ENCODE measurements at regions not wholly inside any gene's neighbourhood (a gene's known extent, or its start where the extent isn't known, plus 50 kb on each side); places are given as distances from the start of the nearest gene placed in this dataset.

DNA sequence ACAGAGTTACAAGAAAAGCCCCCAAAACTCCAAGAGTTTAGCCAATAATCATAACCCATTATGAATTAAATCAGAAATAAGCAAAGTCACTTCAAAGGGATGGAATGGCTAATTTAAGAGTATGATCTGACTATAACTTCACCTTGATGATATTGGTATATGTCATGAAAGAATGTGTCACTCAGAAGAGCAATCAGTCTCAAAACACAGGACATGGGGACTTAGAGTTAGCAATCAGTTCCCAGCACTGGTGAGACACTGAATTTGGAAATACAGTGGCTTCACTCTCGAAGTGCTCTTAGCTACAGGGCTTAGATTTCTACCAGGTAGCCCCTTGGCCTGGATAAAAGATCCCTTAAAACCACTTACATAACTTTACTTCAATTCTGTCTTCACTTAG, 65.7 kb upstream of the EXOC1L start:
- no peaks in the 10 kb centered on the region for H3K36me3 ChIP-seq (ENCODE audit: control insufficient read depth, insufficient read depth, low read length)
- H3K4me3 ChIP-seq (ENCODE audit: low read depth, low read length) = no peak overlapping the region
- no peaks in the 10 kb centered on the region for H3K27me3 ChIP-seq (ENCODE audit: control insufficient read depth, insufficient read depth, low read length)
- H3K9me3 ChIP-seq (ENCODE audit: control insufficient read depth, insufficient read depth, low read length) = no peaks in the 10 kb centered on the region
- no peak overlapping the region for H3K9ac ChIP-seq (ENCODE audit: low read depth, low read length)
- H3K4me1 ChIP-seq (ENCODE audit: control insufficient read depth, insufficient read depth, low read length) = no peaks in the 10 kb centered on the region
- no peak overlapping the region for H3K27ac ChIP-seq (ENCODE audit: low read depth, low read length)

DNA sequence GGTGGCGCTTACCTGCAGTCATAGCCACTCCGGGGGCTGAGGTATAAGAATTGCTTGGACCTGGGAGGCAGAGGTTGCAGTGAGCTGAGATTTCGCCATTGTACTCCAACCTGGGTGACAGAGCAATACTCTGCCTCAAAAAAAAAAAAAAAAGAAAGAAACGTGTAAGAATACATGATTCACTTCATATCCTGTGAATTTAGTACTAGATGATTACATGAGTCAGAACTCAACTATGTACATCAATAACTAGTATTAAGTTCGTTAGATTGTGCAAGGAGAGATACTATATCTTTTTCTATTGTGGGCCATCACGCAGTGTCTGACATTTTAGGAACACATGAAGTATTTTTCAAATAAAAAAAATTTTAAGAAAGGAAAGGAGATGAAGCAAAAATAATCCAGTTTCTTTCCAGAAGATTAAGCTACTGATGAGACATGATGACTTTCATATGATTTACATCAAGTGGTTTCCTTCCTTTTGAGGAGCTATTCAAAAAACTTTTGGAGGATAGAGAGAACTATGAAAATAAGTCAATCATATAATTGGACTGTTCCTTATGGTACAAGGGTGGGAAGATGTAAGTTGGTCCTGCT, 64.7 kb upstream of the EXOC1L start:
- no peak overlapping the region for H3K4me3 ChIP-seq (ENCODE audit: low read depth, low read length)

DNA sequence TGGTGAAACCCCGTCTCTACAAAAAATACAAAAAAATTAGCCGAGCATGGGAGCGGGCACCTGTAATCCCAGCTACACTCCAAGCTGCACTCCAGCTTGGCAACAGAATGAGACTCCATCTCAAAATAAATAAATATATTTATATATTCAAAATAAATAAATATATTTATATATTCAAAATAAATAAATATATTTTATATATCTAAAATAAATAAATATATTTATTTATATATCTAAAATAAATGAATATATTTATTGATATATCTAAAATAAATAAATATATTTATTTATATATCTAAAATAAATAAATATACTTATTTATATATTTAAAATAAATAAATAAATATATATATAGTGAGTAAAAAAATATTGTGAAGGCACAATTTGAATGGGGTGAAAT, 63.4 kb upstream of the EXOC1L start:
- H3K27ac ChIP-seq (ENCODE audit: low read depth, low read length) = no peak overlapping the region
- no peaks in the 10 kb centered on the region for H3K36me3 ChIP-seq (ENCODE audit: control insufficient read depth, insufficient read depth, low read length)
- H3K9ac ChIP-seq (ENCODE audit: low read depth, low read length) = no peak overlapping the region
- H3K27me3 ChIP-seq (ENCODE audit: control insufficient read depth, insufficient read depth, low read length) = no peaks in the 10 kb centered on the region
- H3K9me3 ChIP-seq (ENCODE audit: control insufficient read depth, insufficient read depth, low read length) = no peaks in the 10 kb centered on the region
- H3K4me3 ChIP-seq (ENCODE audit: low read depth, low read length) = no peak overlapping the region
- no peaks in the 10 kb centered on the region for H3K4me1 ChIP-seq (ENCODE audit: control insufficient read depth, insufficient read depth, low read length)

More for the DNA sequence above, 64.7 kb upstream of the EXOC1L start:
- Histone ChIP-seq H3K9me3 (ENCODE audit: control insufficient read depth, insufficient read depth, low read length) (no peaks in the 10 kb centered on the region), H3K9ac (ENCODE audit: low read depth, low read length) (no peak overlapping the region), H3K27ac (ENCODE audit: low read depth, low read length) (no peak overlapping the region), H3K36me3 (ENCODE audit: control insufficient read depth, insufficient read depth, low read length) (no peaks in the 10 kb centered on the region), H3K4me1 (ENCODE audit: control insufficient read depth, insufficient read depth, low read length) (no peaks in the 10 kb centered on the region), H3K27me3 (ENCODE audit: control insufficient read depth, insufficient read depth, low read length) (no peaks in the 10 kb centered on the region)

DNA sequence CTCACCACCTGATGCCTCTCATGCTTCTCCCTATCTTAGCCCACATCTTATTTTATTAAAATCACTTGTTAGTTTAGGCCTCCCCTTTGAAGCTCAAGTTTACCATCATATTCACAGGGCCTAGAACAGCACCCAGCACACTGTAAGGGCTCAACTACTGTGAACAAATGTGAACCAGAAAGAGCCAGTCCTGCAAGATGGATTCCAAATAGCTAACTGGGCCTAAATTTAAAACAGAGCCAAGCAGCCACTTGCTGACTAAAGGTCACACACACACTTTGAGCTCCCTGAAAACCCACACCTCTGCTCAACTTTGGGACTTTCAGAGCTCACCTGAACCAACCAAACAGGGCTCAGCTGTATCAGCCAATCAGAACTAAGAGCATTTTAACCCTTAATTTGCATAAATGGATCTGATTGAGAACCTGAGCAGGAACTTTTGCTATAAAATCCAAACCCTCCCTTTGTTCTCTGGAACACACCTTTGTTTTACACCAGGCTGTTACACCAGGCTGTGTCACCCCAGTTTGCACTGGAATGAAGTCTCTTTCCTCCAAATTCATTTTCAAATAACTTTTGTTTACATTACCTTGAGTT, 62.1 kb upstream of the EXOC1L start:
- no peak overlapping the region for H3K4me3 ChIP-seq (ENCODE audit: low read depth, low read length)
- no peak overlapping the region for H3K27ac ChIP-seq (ENCODE audit: low read depth, low read length)
- H3K4me1 ChIP-seq (ENCODE audit: control insufficient read depth, insufficient read depth, low read length) = no peaks in the 10 kb centered on the region
- no peaks in the 10 kb centered on the region for H3K9me3 ChIP-seq (ENCODE audit: control insufficient read depth, insufficient read depth, low read length)
- H3K27me3 ChIP-seq (ENCODE audit: control insufficient read depth, insufficient read depth, low read length) = no peaks in the 10 kb centered on the region
- no peaks in the 10 kb centered on the region for H3K36me3 ChIP-seq (ENCODE audit: control insufficient read depth, insufficient read depth, low read length)
- H3K9ac ChIP-seq (ENCODE audit: low read depth, low read length) = no peak overlapping the region

DNA sequence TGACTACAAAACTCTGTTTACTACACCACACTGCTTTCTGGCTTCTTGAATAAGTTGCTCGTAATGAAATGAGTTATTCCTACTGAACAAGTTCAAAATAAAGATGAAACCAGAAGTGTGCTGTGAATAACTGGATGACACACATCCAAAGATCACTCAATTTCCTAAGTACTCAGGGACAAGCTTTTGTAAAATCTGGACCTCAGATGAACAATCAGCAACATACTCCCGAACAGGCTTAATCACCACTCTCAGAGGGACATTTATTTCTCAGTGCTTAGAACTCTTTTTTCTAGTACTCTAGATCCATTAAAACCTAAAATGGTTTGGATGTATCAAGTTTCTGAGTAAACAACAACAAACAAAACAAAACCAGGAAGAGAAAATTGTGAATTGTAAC, 61.5 kb upstream of the EXOC1L start:
- H3K4me3 ChIP-seq (ENCODE audit: low read depth, low read length) = no peak overlapping the region
- H3K36me3 ChIP-seq (ENCODE audit: control insufficient read depth, insufficient read depth, low read length) = no peaks in the 10 kb centered on the region
- no peak overlapping the region for H3K27ac ChIP-seq (ENCODE audit: low read depth, low read length)
- no peaks in the 10 kb centered on the region for H3K9me3 ChIP-seq (ENCODE audit: control insufficient read depth, insufficient read depth, low read length)
- H3K9ac ChIP-seq (ENCODE audit: low read depth, low read length) = no peak overlapping the region
- H3K27me3 ChIP-seq (ENCODE audit: control insufficient read depth, insufficient read depth, low read length) = no peaks in the 10 kb centered on the region
- no peaks in the 10 kb centered on the region for H3K4me1 ChIP-seq (ENCODE audit: control insufficient read depth, insufficient read depth, low read length)

DNA sequence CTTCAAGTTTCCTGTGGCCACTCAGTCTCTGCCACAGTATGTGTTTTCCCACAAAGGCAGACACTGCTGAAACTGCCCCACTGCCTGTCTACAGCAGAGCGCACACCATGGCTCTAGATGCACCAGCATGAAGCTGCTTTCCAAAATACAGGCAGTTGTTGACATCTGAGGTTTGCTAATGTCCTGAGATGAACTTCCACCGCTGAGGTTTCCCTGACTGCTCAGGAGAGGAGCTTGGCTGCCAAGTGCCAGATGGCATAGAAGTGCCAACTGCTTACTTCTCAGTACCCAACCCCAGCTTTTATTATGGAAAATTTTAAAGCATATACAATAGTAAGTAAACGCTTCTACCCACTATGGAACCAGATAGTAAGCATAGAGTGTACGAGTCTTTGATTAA, 61.0 kb upstream of the EXOC1L start:
- Histone ChIP-seq H3K9me3 (ENCODE audit: control insufficient read depth, insufficient read depth, low read length) (no peaks in the 10 kb centered on the region), H3K36me3 (ENCODE audit: control insufficient read depth, insufficient read depth, low read length) (no peaks in the 10 kb centered on the region), H3K4me1 (ENCODE audit: control insufficient read depth, insufficient read depth, low read length) (no peaks in the 10 kb centered on the region), H3K4me3 (ENCODE audit: low read depth, low read length) (no peak overlapping the region), H3K9ac (ENCODE audit: low read depth, low read length) (no peak overlapping the region), H3K27me3 (ENCODE audit: control insufficient read depth, insufficient read depth, low read length) (no peaks in the 10 kb centered on the region), H3K27ac (ENCODE audit: low read depth, low read length) (no peak overlapping the region)

DNA sequence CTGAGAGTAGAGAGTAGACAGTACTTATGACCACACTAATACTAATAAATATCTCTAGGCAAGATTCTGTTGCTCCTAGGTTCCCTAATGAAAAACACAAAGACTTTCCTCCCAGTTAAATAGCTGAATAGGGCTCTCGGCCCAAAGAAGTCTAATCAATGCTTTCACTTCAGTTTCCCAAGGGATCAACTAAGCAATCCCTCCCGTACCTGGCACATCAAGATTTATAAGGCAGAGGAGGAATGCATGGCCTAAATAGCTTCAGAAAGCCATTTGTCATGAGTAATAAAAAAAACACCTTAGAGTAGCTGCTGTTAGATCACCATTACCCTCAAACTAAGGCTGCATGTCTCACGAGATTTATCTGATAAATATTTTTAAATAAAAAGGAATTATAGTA, 56.8 kb upstream of the EXOC1L start:
- H3K27me3 ChIP-seq (ENCODE audit: control insufficient read depth, insufficient read depth, low read length) = no peaks in the 10 kb centered on the region
- no peaks in the 10 kb centered on the region for H3K36me3 ChIP-seq (ENCODE audit: control insufficient read depth, insufficient read depth, low read length)
- H3K9ac ChIP-seq (ENCODE audit: low read depth, low read length) = no peak overlapping the region
- H3K27ac ChIP-seq (ENCODE audit: low read depth, low read length) = no peak overlapping the region
- H3K4me1 ChIP-seq (ENCODE audit: control insufficient read depth, insufficient read depth, low read length) = no peaks in the 10 kb centered on the region
- no peaks in the 10 kb centered on the region for H3K9me3 ChIP-seq (ENCODE audit: control insufficient read depth, insufficient read depth, low read length)
- no peak overlapping the region for H3K4me3 ChIP-seq (ENCODE audit: low read depth, low read length)

DNA sequence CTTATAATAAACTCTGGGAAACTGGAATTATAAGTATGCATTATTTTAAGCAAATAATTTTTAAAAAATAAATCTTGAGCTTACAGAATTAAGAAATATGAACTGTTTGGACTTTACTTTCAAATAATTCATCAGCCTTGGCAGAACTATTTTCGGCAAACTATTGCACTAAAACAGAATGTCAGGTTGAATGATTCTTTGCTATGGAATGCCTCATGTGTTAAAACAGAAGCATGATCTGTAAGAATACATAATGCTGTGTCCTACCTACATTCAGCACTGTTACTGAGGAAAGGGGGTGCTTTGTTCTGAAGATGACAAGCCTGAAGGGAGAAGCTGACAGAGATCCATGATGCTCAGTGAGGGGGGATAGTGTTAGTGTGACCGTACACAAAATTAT, 55.6 kb upstream of the EXOC1L start:
- Histone ChIP-seq H3K4me3 (ENCODE audit: low read depth, low read length) (no peak overlapping the region), H3K9me3 (ENCODE audit: control insufficient read depth, insufficient read depth, low read length) (no peaks in the 10 kb centered on the region), H3K27ac (ENCODE audit: low read depth, low read length) (no peak overlapping the region), H3K36me3 (ENCODE audit: control insufficient read depth, insufficient read depth, low read length) (no peaks in the 10 kb centered on the region), H3K27me3 (ENCODE audit: control insufficient read depth, insufficient read depth, low read length) (no peaks in the 10 kb centered on the region), H3K4me1 (ENCODE audit: control insufficient read depth, insufficient read depth, low read length) (peaks cover 6% of the 10 kb centered on the region; the same call in 1 of the 2 replicates), H3K9ac (ENCODE audit: low read depth, low read length) (no peak overlapping the region)

DNA sequence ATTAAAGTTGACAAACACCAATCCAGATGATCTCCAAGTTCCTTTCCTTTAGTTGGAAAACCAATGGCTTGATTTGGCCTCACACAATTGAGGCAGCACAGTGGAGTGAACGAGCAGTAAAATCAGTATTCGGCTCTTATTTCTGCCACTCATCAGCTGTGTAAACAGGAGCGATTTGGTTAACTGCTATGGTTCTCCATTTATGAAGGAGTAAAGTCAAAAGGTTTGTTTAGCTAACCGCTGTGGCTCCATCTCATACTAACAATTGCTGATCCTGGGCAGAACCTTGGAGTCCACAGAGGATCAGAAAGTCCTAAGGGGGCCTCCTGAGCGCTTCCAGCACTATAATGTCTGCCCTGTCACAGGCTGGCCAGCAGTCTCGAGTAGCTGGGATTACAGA, 54.5 kb upstream of the EXOC1L start:
- H3K36me3 ChIP-seq (ENCODE audit: control insufficient read depth, insufficient read depth, low read length) = no peaks in the 10 kb centered on the region
- peaks cover 6% of the 10 kb centered on the region; the same call in 1 of the 2 replicates for H3K4me1 ChIP-seq (ENCODE audit: control insufficient read depth, insufficient read depth, low read length)
- H3K4me3 ChIP-seq (ENCODE audit: low read depth, low read length) = no peak overlapping the region
- no peaks in the 10 kb centered on the region for H3K27me3 ChIP-seq (ENCODE audit: control insufficient read depth, insufficient read depth, low read length)
- no peak overlapping the region for H3K27ac ChIP-seq (ENCODE audit: low read depth, low read length)
- H3K9me3 ChIP-seq (ENCODE audit: control insufficient read depth, insufficient read depth, low read length) = no peaks in the 10 kb centered on the region
- no peak overlapping the region for H3K9ac ChIP-seq (ENCODE audit: low read depth, low read length)

DNA sequence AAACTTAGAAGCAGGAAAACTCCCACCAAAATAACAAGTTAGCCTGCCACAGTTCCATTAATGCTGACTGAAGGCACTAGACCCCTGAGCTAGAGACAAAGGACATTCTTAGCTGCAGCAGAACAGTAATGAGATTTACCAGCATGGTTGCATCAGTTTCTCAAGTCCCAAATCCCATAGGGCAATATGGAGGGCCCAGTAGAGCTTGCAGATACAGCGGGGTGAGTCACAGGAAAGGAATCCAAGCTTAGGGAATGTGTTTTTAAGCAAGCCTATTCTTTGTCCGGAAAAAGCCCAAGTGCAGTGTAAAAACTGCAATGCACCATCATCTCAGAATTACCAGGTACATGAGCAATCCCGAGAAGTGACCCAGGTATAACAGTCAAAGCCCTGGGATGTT, 51.3 kb upstream of the EXOC1L start:
- peaks cover 6% of the 10 kb centered on the region; the same call in 1 of the 2 replicates for H3K4me1 ChIP-seq (ENCODE audit: control insufficient read depth, insufficient read depth, low read length)
- no peak overlapping the region for H3K4me3 ChIP-seq (ENCODE audit: low read depth, low read length)
- no peaks in the 10 kb centered on the region for H3K9me3 ChIP-seq (ENCODE audit: control insufficient read depth, insufficient read depth, low read length)
- H3K27me3 ChIP-seq (ENCODE audit: control insufficient read depth, insufficient read depth, low read length) = no peaks in the 10 kb centered on the region
- no peaks in the 10 kb centered on the region for H3K36me3 ChIP-seq (ENCODE audit: control insufficient read depth, insufficient read depth, low read length)
- 0 out of 2 replicates have a peak overlapping the region, but pooled peaks have one; percentile 10 for H3K9ac ChIP-seq (ENCODE audit: low read depth, low read length)
- H3K27ac ChIP-seq (ENCODE audit: low read depth, low read length) = peak overlapping the region; percentile 72
